Prostate gland (tissue), 2 donors: ENCODE measurements at regions not wholly inside any gene's neighbourhood (a gene's known extent, or its start where the extent isn't known, plus 50 kb on each side); places are given as distances from the start of the nearest gene placed in this dataset.
A peak's percentile ranks its signal among the peaks of the same experiment; 100 is the strongest.

ENCODE experiments used
- CTCF ChIP-seq, 4 experiments: fragments of 200-600 bp in 2 of 4; fragments of 450-650 bp in 2 of 4; sonication (generic) in 2 of 4; IDR thresholded peaks; 1 replicate in 3 of 4; 2 replicates in 1 of 4; pipeline ENCODE4 v1.5.1; 2016 to 2019; ENCODE audit warnings: antibody characterized with exemption in 4 of 4, mild to moderate bottlenecking in 2 of 4, moderate library complexity in 2 of 4
- POLR2A ChIP-seq: fragments of 450-650 bp; IDR thresholded peaks from one replicate; pipeline ENCODE4 v1.6.1; 2016; ENCODE audit warnings: antibody characterized with exemption, mild to moderate bottlenecking
- POLR2AphosphoS5 ChIP-seq: sonication (generic); formaldehyde crosslinking; IDR thresholded peaks from one replicate; pipeline ENCODE4 v1.6.1; 2017; ENCODE audit warnings: antibody characterized with exemption

- TF ChIP-seq CTCF (IDR thresholded peaks at IDR 0.05) (no peak), POLR2A (no peak), POLR2AphosphoS5 (peak; percentile 85)
Measured at GRCh38 chr5:67268231-67269021, 71.8 kb upstream of the CD180 start.
